Stomach (tissue), 4 donors: ENCODE measurements at regions not wholly inside any gene's neighbourhood (a gene's known extent, or its start where the extent isn't known, plus 50 kb on each side); places are given as distances from the start of the nearest gene placed in this dataset.

Experiments used
- EP300 ChIP-seq: sonication (generic); formaldehyde crosslinking; IDR thresholded peaks from one replicate; pipeline ENCODE4 v1.6.1; 2017; ENCODE audit warnings: antibody characterized with exemption
- POLR2AphosphoS5 ChIP-seq, 3 donors: sonication (generic); formaldehyde crosslinking; IDR thresholded peaks; one replicate each; pipeline ENCODE4 v1.6.1; 2016; ENCODE audit warnings: antibody characterized with exemption in 3 of 3
- TF ChIP-seq, protein P1 (sequence below), 7 experiments: fragments of 450-650 bp in 4 of 7; fragments of 200-600 bp in 3 of 7; sonication (generic) in 3 of 7; IDR thresholded peaks; one replicate each; pipeline ENCODE4 v1.5.1; 2016 to 2019; ENCODE audit warnings: antibody characterized with exemption in 7 of 7, control low read depth in 2 of 7, mild to moderate bottlenecking in 1 of 7

DNA sequence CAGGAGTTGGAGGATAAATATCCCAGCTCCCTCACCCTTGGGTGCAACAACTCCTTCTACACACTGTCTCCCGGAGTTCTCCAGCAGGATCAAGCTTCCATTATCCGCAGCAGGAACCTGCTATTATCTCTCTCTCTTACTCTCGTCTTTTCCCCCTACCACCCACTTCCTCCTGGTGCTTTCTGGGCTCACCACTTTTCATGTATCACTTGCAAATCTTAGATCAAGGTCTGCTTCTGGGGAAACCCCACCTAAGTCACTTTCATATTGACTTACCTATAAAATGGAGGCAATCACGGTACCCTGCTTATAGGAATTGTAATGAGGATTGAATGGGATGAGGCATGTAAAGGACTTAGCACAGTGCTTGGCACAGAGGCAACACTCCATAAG is 589.5 kb downstream of the BCOR start:
- TF ChIP-seq EP300 (no peak), POLR2AphosphoS5 (IDR thresholded peaks at IDR 0.05) (no peak)
- TF ChIP-seq, protein P1, sequence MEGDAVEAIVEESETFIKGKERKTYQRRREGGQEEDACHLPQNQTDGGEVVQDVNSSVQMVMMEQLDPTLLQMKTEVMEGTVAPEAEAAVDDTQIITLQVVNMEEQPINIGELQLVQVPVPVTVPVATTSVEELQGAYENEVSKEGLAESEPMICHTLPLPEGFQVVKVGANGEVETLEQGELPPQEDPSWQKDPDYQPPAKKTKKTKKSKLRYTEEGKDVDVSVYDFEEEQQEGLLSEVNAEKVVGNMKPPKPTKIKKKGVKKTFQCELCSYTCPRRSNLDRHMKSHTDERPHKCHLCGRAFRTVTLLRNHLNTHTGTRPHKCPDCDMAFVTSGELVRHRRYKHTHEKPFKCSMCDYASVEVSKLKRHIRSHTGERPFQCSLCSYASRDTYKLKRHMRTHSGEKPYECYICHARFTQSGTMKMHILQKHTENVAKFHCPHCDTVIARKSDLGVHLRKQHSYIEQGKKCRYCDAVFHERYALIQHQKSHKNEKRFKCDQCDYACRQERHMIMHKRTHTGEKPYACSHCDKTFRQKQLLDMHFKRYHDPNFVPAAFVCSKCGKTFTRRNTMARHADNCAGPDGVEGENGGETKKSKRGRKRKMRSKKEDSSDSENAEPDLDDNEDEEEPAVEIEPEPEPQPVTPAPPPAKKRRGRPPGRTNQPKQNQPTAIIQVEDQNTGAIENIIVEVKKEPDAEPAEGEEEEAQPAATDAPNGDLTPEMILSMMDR (IDR thresholded peaks at IDR 0.05) = no peak
